ENCODE measurements at regions not wholly inside any gene's neighbourhood (a gene's known extent, or its start where the extent isn't known, plus 50 kb on each side); places are given as distances from the start of the nearest gene placed in this dataset.

DNA sequence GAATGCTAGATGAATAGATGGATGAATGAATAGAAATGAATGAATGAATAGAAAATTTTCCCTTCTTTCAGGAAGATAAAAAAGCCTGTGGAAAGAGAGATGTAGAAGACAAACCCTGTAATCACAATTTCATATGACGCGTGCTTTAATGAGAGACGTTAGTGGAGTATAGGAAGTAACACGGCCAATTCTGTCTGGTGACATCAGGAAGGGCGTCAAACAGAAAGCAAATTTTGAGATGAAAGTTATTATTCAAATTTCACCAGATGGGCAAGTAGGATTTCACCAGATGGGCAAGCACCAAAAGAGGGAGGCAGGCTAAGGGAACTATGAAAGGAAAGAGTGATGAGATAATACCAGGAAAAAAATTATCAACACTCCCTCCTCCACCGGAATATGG lies 128.9 kb upstream of the PRSS1 start:
- no peak overlapping the region for H3K27ac ChIP-seq
- TF ChIP-seq ZFX (IDR thresholded peaks at IDR 0.05; ENCODE audit: borderline replicate concordance), result no peak
- TF ChIP-seq, protein P1, sequence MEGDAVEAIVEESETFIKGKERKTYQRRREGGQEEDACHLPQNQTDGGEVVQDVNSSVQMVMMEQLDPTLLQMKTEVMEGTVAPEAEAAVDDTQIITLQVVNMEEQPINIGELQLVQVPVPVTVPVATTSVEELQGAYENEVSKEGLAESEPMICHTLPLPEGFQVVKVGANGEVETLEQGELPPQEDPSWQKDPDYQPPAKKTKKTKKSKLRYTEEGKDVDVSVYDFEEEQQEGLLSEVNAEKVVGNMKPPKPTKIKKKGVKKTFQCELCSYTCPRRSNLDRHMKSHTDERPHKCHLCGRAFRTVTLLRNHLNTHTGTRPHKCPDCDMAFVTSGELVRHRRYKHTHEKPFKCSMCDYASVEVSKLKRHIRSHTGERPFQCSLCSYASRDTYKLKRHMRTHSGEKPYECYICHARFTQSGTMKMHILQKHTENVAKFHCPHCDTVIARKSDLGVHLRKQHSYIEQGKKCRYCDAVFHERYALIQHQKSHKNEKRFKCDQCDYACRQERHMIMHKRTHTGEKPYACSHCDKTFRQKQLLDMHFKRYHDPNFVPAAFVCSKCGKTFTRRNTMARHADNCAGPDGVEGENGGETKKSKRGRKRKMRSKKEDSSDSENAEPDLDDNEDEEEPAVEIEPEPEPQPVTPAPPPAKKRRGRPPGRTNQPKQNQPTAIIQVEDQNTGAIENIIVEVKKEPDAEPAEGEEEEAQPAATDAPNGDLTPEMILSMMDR (IDR thresholded peaks at IDR 0.05), result no peak

DNA sequence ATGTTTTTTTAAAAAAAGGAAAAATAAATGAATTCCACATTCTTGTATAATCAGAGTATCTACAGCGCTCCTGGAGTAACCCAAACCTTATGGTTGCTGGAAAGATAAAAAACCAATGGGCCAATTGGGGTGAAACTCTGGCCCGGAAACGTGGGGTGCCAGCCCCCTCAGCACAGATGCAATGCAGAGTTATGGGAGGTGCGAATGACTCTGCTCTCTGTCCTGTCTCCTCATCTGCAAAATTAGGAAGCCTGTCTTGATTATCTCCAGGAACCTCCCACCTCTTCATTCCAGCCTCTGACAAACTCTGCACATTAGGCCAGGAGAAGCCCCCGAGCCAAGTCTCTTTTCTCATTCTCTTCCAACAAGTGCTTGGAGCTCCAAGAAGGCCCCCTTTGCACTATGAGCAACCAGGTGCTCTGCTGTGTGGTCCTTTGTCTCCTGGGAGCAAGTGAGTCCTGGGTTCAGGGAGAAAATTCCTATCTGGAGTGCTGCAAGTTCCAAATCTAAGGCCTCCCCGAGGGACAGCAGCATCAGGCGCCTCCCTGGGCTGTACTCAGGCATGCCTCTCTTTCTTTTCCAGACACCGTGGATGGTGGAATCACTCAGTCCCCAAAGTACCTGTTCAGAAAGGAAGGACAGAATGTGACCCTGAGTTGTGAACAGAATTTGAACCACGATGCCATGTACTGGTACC lies 130.5 kb upstream of the PRSS1 start:
- no peak overlapping the region for H3K27ac ChIP-seq
- TF ChIP-seq, protein P1 (IDR thresholded peaks at IDR 0.05), result no peak
- TF ChIP-seq ZFX (IDR thresholded peaks at IDR 0.05; ENCODE audit: borderline replicate concordance), result no peak

DNA sequence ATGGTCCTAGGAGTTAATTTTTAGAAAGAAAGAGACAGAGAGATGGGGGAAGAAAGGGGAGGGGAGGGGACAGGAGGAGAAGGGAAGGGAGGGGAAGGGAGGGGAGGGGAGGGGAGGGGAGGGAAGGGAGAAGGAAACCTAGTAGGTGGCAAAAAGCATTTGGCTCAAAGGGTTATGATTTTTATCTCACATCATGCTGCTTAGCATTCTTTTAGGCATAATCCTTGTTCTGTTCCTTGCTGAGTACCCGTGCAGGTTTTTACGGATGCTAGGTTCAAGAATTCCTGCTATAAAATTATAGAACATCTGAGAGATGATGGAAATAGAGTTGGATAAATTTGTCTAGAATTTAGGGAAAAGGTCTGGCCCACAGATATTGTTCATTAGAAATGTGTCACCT lies 132.4 kb upstream of the PRSS1 start:
- H3K27ac ChIP-seq, result no peak overlapping the region
- no peak for TF ChIP-seq ZFX (IDR thresholded peaks at IDR 0.05; ENCODE audit: borderline replicate concordance)
- TF ChIP-seq, protein P1 (IDR thresholded peaks at IDR 0.05), result no peak

GRCh38 chr7:142616121-142616643 lies 133.1 kb upstream of the PRSS1 start:
- TF ChIP-seq, protein P1 (IDR thresholded peaks at IDR 0.05), result no peak
- no peak for TF ChIP-seq ZFX (IDR thresholded peaks at IDR 0.05; ENCODE audit: borderline replicate concordance)
- no peak overlapping the region for H3K27ac ChIP-seq

- H3K27ac ChIP-seq, result no peak overlapping the region
- TF ChIP-seq, protein P1 (IDR thresholded peaks at IDR 0.05), result no peak
- no peak for TF ChIP-seq ZFX (IDR thresholded peaks at IDR 0.05; ENCODE audit: borderline replicate concordance)
These were observed 133.8 kb upstream of the PRSS1 start for GRCh38 chr7:142615508-142615907.

DNA sequence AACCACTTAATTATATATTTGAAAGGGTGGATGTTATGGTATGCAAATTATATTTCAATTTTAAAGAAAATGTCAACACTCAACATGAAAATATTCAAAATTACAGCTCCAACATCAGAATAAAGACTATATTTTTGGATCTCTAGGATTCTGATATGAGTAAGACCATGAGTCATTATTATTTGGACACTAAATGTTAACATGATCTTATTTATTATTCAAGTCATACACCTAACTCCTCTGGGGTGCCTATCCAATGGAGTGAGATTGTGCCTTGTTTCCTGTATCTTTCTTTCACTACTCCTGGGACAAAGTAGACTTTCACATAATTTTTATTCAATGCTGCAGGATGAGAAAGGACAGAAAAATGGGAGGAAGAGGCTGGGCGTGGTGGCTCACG lies 135.2 kb upstream of the PRSS1 start:
- H3K27ac ChIP-seq, result no peak overlapping the region
- TF ChIP-seq ZFX (IDR thresholded peaks at IDR 0.05; ENCODE audit: borderline replicate concordance), result no peak
- TF ChIP-seq, protein P1 (IDR thresholded peaks at IDR 0.05), result no peak

DNA sequence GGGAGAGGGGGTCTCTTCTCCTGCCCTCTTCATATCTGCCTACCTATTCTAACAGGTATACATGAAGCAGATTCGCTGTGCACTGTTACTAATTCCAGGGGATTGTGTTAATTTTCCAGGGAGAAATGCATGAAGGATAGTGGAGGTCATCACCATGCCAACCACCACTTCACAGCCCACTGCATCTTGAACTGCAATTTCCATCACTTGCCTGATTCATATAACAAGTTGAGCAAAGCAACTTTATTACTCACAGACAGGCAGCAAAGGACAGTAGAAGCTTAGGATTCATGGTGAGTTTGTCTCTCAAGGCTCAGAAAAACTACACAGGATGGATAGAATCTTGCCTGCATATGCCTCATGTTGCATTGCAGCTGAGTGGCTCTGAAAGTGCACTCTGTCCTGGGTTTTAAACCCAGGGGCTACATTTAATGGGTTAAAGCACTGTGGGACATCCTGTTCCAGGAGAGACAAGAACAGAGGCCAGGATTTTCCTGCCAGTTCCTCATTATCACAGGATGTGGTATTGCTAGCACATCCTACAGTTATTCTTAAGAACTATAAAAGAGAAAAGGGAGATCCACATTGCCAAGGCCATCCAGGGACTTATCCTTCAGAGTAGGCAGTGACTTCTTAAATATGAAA lies 136.9 kb upstream of the PRSS1 start:
- no peak overlapping the region for H3K27ac ChIP-seq
- no peak for TF ChIP-seq ZFX (IDR thresholded peaks at IDR 0.05; ENCODE audit: borderline replicate concordance)
- TF ChIP-seq, protein P1 (IDR thresholded peaks at IDR 0.05), result no peak

Measured in 22Rv1 (cell line).